SK-N-MC (cell line): ENCODE measurements at regions not wholly inside any gene's neighbourhood (a gene's known extent, or its start where the extent isn't known, plus 50 kb on each side); places are given as distances from the start of the nearest gene placed in this dataset.

Experiments
- DNase-seq: peaks from one replicate; pipeline ENCODE4 v3.0.0-alpha.2; 2011; ENCODE audit warnings: low read depth, low spot score
- H3K27ac ChIP-seq: fragments of 200-600 bp; sonication (generic); 2 replicates; pipeline ENCODE4 v1.5.1; 2016; ENCODE audit warnings: mixed run types
- H3K36me3 ChIP-seq: fragments of 200-600 bp; sonication (generic); 2 replicates; pipeline ENCODE4 v1.6.1; 2017; ENCODE audit warnings: antibody characterized with exemption, low read length, mixed read lengths; ENCODE audit not compliant: insufficient read depth
- H3K4me3 ChIP-seq: fragments of 200-600 bp; sonication (generic); 2 replicates; pipeline ENCODE4 v1.5.1; 2016
- H3K9ac ChIP-seq: fragments of 200-600 bp; sonication (generic); 2 replicates; pipeline ENCODE4 v1.8.0; 2017; ENCODE audit warnings: mixed run types, mixed read lengths; ENCODE audit not compliant: insufficient read length
- H3K9me3 ChIP-seq: fragments of 200-600 bp; sonication (generic); 2 replicates; pipeline ENCODE4 v1.6.1; 2017; ENCODE audit warnings: low read depth, mild to moderate bottlenecking, antibody characterized with exemption, low read length, moderate library complexity, mixed read lengths
- EZH2 ChIP-seq: fragments of 200-600 bp; sonication (generic); IDR thresholded peaks from one replicate; pipeline ENCODE4 v1.6.1; 2017; ENCODE audit warnings: antibody characterized with exemption
- FOXP2 ChIP-seq: optimal IDR thresholded peaks from 2 replicates; pipeline ENCODE3; 2011; ENCODE audit warnings: mild to moderate bottlenecking, moderate library complexity; ENCODE audit not compliant: insufficient read depth; ENCODE audit errors: extremely low read length, control extremely low read depth
- POLR2AphosphoS5 ChIP-seq: IDR thresholded peaks from 2 replicates; pipeline ENCODE4 v1.6.1; 2012; ENCODE audit warnings: mild to moderate bottlenecking, low read depth, low read length, borderline replicate concordance

- Histone ChIP-seq H3K36me3 (no peaks in the 10 kb centered on the region), H3K4me3 (no peak overlapping the region), H3K9me3 (no peaks in the 10 kb centered on the region), H3K9ac (no peak overlapping the region), H3K27ac (no peak overlapping the region)
- TF ChIP-seq EZH2 (no peak), POLR2AphosphoS5 (no peak), FOXP2 (no peak)
- DNase-seq = no peak
Observed at GRCh38 chr2:464562-465309, 176.8 kb upstream of the ALKAL2 start.

GRCh38 chr2:460861-461260, 173.0 kb upstream of the ALKAL2 start:
- H3K27ac ChIP-seq = no peak overlapping the region
- no peak overlapping the region for H3K9ac ChIP-seq
- TF ChIP-seq POLR2AphosphoS5 (no peak), EZH2 (no peak), FOXP2 (no peak)
- no peak for DNase-seq
- no peaks in the 10 kb centered on the region for H3K36me3 ChIP-seq
- H3K4me3 ChIP-seq = no peak overlapping the region
- H3K9me3 ChIP-seq = no peaks in the 10 kb centered on the region

GRCh38 chr2:459931-460330, 172.0 kb upstream of the ALKAL2 start:
- no peak for DNase-seq
- Histone ChIP-seq H3K36me3 (no peaks in the 10 kb centered on the region), H3K27ac (no peak overlapping the region), H3K9me3 (no peaks in the 10 kb centered on the region), H3K4me3 (no peak overlapping the region), H3K9ac (no peak overlapping the region)
- no peak for TF ChIP-seq EZH2
- no peak for TF ChIP-seq FOXP2
- TF ChIP-seq POLR2AphosphoS5 = no peak

GRCh38 chr2:458425-458815, 170.5 kb upstream of the ALKAL2 start:
- Histone ChIP-seq H3K9ac (no peak overlapping the region), H3K27ac (no peak overlapping the region), H3K4me3 (no peak overlapping the region), H3K36me3 (no peaks in the 10 kb centered on the region), H3K9me3 (no peaks in the 10 kb centered on the region)
- no peak for DNase-seq
- TF ChIP-seq EZH2 (no peak), FOXP2 (no peak), POLR2AphosphoS5 (no peak)

- H3K9ac ChIP-seq = no peak overlapping the region
- TF ChIP-seq FOXP2 = no peak
- TF ChIP-seq EZH2 = no peak
- no peak for TF ChIP-seq POLR2AphosphoS5
- H3K27ac ChIP-seq = no peak overlapping the region
- H3K9me3 ChIP-seq = no peaks in the 10 kb centered on the region
- H3K36me3 ChIP-seq = no peaks in the 10 kb centered on the region
- no peak for DNase-seq
- no peak overlapping the region for H3K4me3 ChIP-seq
Observed at GRCh38 chr2:457792-458424, 170.0 kb upstream of the ALKAL2 start.

GRCh38 chr2:457262-457661, 169.4 kb upstream of the ALKAL2 start:
- H3K4me3 ChIP-seq = no peak overlapping the region
- no peak for TF ChIP-seq EZH2
- no peak for TF ChIP-seq FOXP2
- TF ChIP-seq POLR2AphosphoS5 = no peak
- no peaks in the 10 kb centered on the region for H3K9me3 ChIP-seq
- no peak overlapping the region for H3K9ac ChIP-seq
- H3K27ac ChIP-seq = no peak overlapping the region
- no peak for DNase-seq
- H3K36me3 ChIP-seq = no peaks in the 10 kb centered on the region

GRCh38 chr2:455913-456312, 168.0 kb upstream of the ALKAL2 start:
- no peak for TF ChIP-seq EZH2
- TF ChIP-seq POLR2AphosphoS5 = no peak
- no peak for TF ChIP-seq FOXP2
- no peak overlapping the region for H3K4me3 ChIP-seq
- no peak overlapping the region for H3K27ac ChIP-seq
- no peak overlapping the region for H3K9ac ChIP-seq
- no peaks in the 10 kb centered on the region for H3K36me3 ChIP-seq
- DNase-seq = no peak
- no peaks in the 10 kb centered on the region for H3K9me3 ChIP-seq

GRCh38 chr2:455015-455705, 167.3 kb upstream of the ALKAL2 start:
- Histone ChIP-seq H3K36me3 (no peaks in the 10 kb centered on the region), H3K9ac (no peak overlapping the region), H3K9me3 (no peaks in the 10 kb centered on the region), H3K4me3 (no peak overlapping the region), H3K27ac (no peak overlapping the region)
- TF ChIP-seq EZH2 = no peak
- no peak for TF ChIP-seq POLR2AphosphoS5
- TF ChIP-seq FOXP2 = no peak
- no peak for DNase-seq

GRCh38 chr2:453132-453531, 165.2 kb upstream of the ALKAL2 start:
- DNase-seq = no peak
- no peak overlapping the region for H3K9ac ChIP-seq
- no peak overlapping the region for H3K4me3 ChIP-seq
- H3K27ac ChIP-seq = no peak overlapping the region
- no peaks in the 10 kb centered on the region for H3K36me3 ChIP-seq
- no peak for TF ChIP-seq FOXP2
- no peaks in the 10 kb centered on the region for H3K9me3 ChIP-seq
